WERI-Rb-1 (cell line): ENCODE measurements at regions not wholly inside any gene's neighbourhood (a gene's known extent, or its start where the extent isn't known, plus 50 kb on each side); places are given as distances from the start of the nearest gene placed in this dataset.

Experiments
- DNase-seq: peaks from one replicate; pipeline ENCODE4 v3.0.0-alpha.2; 2020
- H3K27ac ChIP-seq: fragments of 250-450 bp; sonication (Bioruptor Pico); 2 replicates; pipeline ENCODE4 v1.5.1; 2020; ENCODE audit warnings: mild to moderate bottlenecking, moderate library complexity
- H3K27me3 ChIP-seq: fragments of 250-450 bp; sonication (Bioruptor Pico); 2 replicates; pipeline ENCODE4 v1.5.1; 2021; ENCODE audit warnings: mild to moderate bottlenecking, low read depth, moderate library complexity; ENCODE audit not compliant: insufficient read depth, severe bottlenecking
- H3K36me3 ChIP-seq: fragments of 250-450 bp; sonication (Bioruptor Pico); 2 replicates; pipeline ENCODE4 v1.5.1; 2020; ENCODE audit warnings: mild to moderate bottlenecking, moderate library complexity
- H3K4me3 ChIP-seq: 2 replicates; pipeline ENCODE4 v1.5.1; 2011; ENCODE audit warnings: low read depth, mild to moderate bottlenecking, control low read depth, low read length
- H3K9me3 ChIP-seq: fragments of 250-450 bp; sonication (Bioruptor Pico); 2 replicates; pipeline ENCODE4 v1.5.1; 2021; ENCODE audit warnings: mild to moderate bottlenecking, moderate library complexity; ENCODE audit not compliant: severe bottlenecking
- CTCF ChIP-seq: IDR thresholded peaks from 2 replicates; pipeline ENCODE4 v1.5.1; 2011; ENCODE audit warnings: low read depth, mild to moderate bottlenecking, control low read depth, inconsistent platforms, low read length

DNA sequence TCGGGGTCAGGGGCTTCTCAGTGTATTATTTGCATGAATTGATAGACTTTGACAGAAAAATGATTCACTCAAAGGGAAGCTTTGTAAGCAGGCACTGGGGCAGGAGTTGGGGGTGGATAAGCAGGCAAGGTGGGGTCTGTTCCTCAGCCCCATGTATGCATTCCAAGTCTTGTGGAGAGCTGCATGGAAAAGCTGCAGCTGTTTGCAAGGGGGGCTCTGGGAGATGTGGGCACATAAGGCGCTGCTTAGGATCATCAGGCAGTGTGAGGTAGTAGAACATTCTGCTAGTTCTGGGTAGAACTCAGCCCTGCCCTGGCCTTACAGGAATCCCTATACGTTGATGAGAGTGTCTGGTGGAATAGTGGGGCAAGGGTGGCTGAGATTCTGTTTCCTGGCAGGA, 154.2 kb upstream of the LRIG1 start:
- no peak for DNase-seq
- H3K36me3 ChIP-seq: no peaks in the 10 kb centered on the region
- no peak overlapping the region for H3K4me3 ChIP-seq
- no peak overlapping the region for H3K27ac ChIP-seq
- H3K9me3 ChIP-seq: no peaks in the 10 kb centered on the region
- H3K27me3 ChIP-seq: no peaks in the 10 kb centered on the region
- TF ChIP-seq CTCF: no peak

DNA sequence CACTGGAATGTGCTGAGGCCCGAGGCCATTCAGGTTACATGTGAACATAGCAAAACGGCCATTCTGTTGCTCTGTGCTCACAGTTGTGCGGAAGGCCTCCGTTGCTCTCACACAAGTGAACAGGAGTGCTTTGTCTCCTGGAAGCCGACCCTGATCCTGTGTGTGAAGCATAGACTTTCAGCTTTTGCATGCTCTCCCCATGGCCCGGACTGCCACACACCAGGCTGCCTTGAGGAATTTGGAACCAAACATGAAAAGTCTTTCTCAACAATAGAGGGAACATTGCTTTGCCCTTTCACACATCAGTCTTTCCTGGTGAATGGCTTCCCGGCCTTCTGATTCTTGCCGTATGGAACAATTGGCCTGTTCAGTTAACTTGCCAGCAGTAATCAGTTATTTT, 154.8 kb upstream of the LRIG1 start:
- TF ChIP-seq CTCF: no peak
- Histone ChIP-seq H3K9me3 (no peaks in the 10 kb centered on the region), H3K4me3 (no peak overlapping the region), H3K27ac (no peak overlapping the region), H3K36me3 (no peaks in the 10 kb centered on the region), H3K27me3 (no peaks in the 10 kb centered on the region)
- no peak for DNase-seq

GRCh38 chr3:66656609-66657008, 155.8 kb upstream of the LRIG1 start:
- DNase-seq: no peak
- Histone ChIP-seq H3K9me3 (no peaks in the 10 kb centered on the region), H3K27ac (no peak overlapping the region), H3K4me3 (no peak overlapping the region), H3K27me3 (no peaks in the 10 kb centered on the region), H3K36me3 (no peaks in the 10 kb centered on the region)
- no peak for TF ChIP-seq CTCF

DNA sequence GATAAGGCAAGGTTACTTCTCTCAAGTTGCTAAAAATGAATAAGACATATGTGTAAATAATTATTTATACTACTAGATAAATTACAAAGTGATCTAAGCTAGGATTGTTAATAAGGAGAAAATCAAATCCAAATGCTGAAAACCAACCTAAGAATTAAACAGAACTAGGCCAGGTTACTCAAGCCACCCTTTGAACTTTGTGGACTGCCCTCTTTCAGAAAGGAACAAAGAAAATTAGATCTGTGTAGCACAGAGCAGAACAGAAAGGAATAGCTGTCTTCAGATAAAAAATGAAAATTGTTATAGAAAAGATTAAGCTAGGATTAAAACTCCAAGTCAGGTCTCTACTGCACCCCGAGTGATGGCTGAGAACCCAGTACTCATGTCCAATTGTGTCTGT, 158.2 kb upstream of the LRIG1 start:
- Histone ChIP-seq H3K4me3 (no peak overlapping the region), H3K27ac (no peak overlapping the region), H3K27me3 (no peaks in the 10 kb centered on the region), H3K36me3 (no peaks in the 10 kb centered on the region), H3K9me3 (no peaks in the 10 kb centered on the region)
- no peak for TF ChIP-seq CTCF
- no peak for DNase-seq

DNA sequence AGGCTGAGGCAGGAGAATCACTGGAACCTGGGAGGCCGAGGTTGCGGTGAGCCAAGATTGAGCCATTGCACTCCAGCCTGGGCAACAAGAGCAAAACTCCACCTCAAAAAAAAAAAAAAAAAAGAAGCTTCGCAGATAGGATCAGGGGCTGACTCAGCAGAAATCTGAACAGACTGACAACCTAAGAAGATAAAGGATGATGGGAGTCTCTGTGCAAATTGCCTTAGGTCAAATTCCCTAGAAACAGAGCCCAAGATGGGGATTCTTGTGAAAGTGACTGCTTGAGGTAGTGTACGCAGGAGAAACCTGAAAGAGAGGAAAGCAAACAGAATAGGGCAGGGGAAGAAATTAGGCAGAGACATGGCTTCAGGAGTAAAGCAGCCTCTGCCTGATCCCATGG, 160.8 kb upstream of the LRIG1 start:
- Histone ChIP-seq H3K27ac (no peak overlapping the region), H3K36me3 (no peaks in the 10 kb centered on the region), H3K27me3 (no peaks in the 10 kb centered on the region), H3K9me3 (no peaks in the 10 kb centered on the region), H3K4me3 (no peak overlapping the region)
- TF ChIP-seq CTCF: no peak
- no peak for DNase-seq

GRCh38 chr3:66662894-66663293, 162.1 kb upstream of the LRIG1 start:
- H3K36me3 ChIP-seq: no peaks in the 10 kb centered on the region
- H3K4me3 ChIP-seq: no peak overlapping the region
- H3K9me3 ChIP-seq: no peaks in the 10 kb centered on the region
- no peak for TF ChIP-seq CTCF
- DNase-seq: no peak
- H3K27ac ChIP-seq: no peak overlapping the region
- H3K27me3 ChIP-seq: no peaks in the 10 kb centered on the region
